ENCODE measurements at regions not wholly inside any gene's neighbourhood (a gene's known extent, or its start where the extent isn't known, plus 50 kb on each side); places are given as distances from the start of the nearest gene placed in this dataset.

GRCh38 chr12:107327651-107328182, 234.4 kb upstream of the CRY1 start:
- TF ChIP-seq CTCF (conservative IDR thresholded peaks at IDR 0.05) (no peak), ZFX (IDR thresholded peaks at IDR 0.05) (no peak)
